HT-29 (cell line): ENCODE measurements at regions not wholly inside any gene's neighbourhood (a gene's known extent, or its start where the extent isn't known, plus 50 kb on each side); places are given as distances from the start of the nearest gene placed in this dataset. TPM values are rescaled to one million over a fixed set of nuclear protein-coding genes. Genes with fewer than 3 reads are reported as not detected.

Experiments used
- DNase-seq: peaks from one replicate; pipeline ENCODE4 v3.0.0-alpha.2; 2015; ENCODE audit warnings: low spot score
- small RNA-seq: library from RNA; depleted of rRNA; stranded (forward); fragments of <200 nt; gene quantifications from one replicate; pipeline ENCODE3, GENCODE V24; 2014

- DNase-seq: no peak
These were observed 878.0 kb downstream of the KCNJ18 start for GRCh38 chr17:22570144-22570845.

- DNase-seq: no peak
These were observed 907.0 kb downstream of the KCNJ18 start for GRCh38 chr17:22599322-22599721.

GRCh38 chr17:22600644-22601298 is 908.4 kb downstream of the KCNJ18 start:
- peak; percentile 53 for DNase-seq

Small RNAs in the stretch of these regions (small RNA-seq; reads per million reads assigned to genes)
- gene ABBA01006766.1 (not detected), gene NMTRS-TGA3-1 (not detected)
